Mammary epithelial cell (primary cell): ENCODE measurements at regions not wholly inside any gene's neighbourhood (a gene's known extent, or its start where the extent isn't known, plus 50 kb on each side); places are given as distances from the start of the nearest gene placed in this dataset.

Experiments
- EZH2 ChIP-seq: IDR thresholded peaks from 2 replicates; pipeline ENCODE4 v1.6.1; 2012; ENCODE audit warnings: low read length, inconsistent platforms, borderline replicate concordance
- TF ChIP-seq, protein P1 (sequence below), 2 donors: IDR thresholded peaks in 1 of 2; conservative IDR thresholded peaks in 1 of 2; 2 replicates each; pipeline ENCODE4 v1.5.1; 2011 to 2012; ENCODE audit warnings: inconsistent platforms in 2 of 2, low read length in 2 of 2, mild to moderate bottlenecking in 2 of 2, control low read depth in 1 of 2, low read depth in 1 of 2; ENCODE audit not compliant: insufficient read depth in 1 of 2; ENCODE audit errors: extremely low read depth in 1 of 2

- TF ChIP-seq, protein P1, sequence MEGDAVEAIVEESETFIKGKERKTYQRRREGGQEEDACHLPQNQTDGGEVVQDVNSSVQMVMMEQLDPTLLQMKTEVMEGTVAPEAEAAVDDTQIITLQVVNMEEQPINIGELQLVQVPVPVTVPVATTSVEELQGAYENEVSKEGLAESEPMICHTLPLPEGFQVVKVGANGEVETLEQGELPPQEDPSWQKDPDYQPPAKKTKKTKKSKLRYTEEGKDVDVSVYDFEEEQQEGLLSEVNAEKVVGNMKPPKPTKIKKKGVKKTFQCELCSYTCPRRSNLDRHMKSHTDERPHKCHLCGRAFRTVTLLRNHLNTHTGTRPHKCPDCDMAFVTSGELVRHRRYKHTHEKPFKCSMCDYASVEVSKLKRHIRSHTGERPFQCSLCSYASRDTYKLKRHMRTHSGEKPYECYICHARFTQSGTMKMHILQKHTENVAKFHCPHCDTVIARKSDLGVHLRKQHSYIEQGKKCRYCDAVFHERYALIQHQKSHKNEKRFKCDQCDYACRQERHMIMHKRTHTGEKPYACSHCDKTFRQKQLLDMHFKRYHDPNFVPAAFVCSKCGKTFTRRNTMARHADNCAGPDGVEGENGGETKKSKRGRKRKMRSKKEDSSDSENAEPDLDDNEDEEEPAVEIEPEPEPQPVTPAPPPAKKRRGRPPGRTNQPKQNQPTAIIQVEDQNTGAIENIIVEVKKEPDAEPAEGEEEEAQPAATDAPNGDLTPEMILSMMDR (conservative IDR thresholded peaks at IDR 0.05 in 1 of 2, IDR thresholded peaks at IDR 0.05 in 1 of 2; ENCODE audit: extremely low read depth in 1 of 2, insufficient read depth in 1 of 2, low read depth in 1 of 2, low read length in 2 of 2): no peak
- no peak for TF ChIP-seq EZH2
Measured at GRCh38 chr13:65872448-65872847, 1357.7 kb downstream of the PCDH9 start.
